RPMI7951 (cell line): ENCODE measurements at regions not wholly inside any gene's neighbourhood (a gene's known extent, or its start where the extent isn't known, plus 50 kb on each side); places are given as distances from the start of the nearest gene placed in this dataset.
"Not testable (repeated sequence)": the region's sequence is repeated elsewhere in the genome, so short reads cannot be mapped to it uniquely, and the experiment has no call there.

Source experiments
- DNase-seq: peaks from one replicate; pipeline ENCODE4 v3.0.0-alpha.2; 2012; ENCODE audit warnings: low read depth

DNA sequence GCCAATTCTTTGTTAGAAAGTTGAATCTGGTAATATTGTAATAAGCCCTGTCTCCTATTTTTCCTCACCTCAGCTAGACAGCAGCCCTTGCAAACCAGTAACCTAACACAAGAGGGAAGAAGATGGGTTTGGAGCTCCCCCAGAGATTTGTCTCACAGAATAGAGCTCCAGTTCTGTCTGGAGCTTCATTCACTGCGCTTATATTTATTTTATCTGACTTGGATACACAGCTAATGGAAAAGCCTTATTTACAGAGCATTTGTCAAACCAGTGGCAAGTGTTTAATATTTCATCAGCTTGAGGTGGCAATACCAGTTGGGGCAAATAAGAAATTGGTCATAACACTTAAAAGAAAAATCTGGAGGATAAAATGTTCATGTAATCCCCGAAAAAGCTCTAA, 1094.0 kb downstream of the FSCB start:
- no peak for DNase-seq

DNA sequence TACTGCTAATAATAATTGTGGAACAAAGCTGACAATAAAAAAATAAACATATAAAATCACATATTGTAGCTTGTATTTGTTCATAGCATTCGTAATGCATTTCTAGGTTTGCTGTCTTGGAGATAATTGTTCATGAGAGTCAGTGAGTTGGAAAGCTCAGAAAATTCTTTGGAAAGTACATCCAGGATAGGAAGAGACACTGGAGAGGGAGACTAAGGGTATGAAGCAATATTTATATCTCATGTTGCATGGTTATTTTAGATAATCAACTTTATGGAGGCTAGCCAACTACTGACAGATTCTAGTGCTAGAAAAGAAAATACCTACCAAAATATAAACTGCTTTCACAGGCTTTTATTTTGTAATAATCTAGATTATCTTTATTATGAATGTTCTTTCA, 1095.2 kb downstream of the FSCB start:
- DNase-seq = no peak

DNA sequence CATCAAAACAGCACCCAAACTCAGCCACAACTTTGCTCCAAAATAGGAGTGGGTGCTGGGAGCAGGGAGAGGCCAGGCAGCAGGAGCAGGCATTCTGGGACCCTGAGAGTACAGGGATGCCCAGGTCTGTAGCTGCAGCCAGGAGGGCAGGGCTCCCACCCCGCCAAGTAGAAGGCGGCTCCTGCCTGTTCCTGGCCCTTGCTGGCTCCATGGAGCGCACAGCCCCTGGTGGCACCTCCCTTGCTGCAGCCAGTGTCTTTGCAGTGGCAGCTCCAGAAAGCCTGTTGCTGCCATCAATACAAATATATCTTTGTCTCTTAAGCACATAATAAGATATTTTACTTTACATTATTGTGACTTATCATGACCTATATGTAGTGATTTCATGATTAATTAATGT, 1096.5 kb downstream of the FSCB start:
- DNase-seq = no peak

DNA sequence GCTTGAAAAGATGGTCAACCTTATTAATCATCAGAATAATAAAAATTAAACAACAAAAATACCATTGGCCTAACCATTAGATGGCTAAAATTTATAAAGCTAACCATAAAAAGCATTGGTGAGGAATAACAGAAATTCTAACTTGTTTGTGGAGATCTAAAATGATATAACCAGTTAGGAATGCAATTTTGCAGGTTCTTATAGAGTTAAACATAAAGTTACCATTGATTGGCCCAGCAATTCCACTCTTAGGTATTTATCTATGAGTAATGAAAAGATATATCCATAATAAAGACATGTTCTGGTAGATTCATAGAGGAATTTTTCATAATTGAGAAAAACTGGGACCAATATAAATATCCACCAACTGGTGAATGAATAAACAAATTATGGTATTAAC, 1098.6 kb downstream of the FSCB start:
- no peak for DNase-seq

DNA sequence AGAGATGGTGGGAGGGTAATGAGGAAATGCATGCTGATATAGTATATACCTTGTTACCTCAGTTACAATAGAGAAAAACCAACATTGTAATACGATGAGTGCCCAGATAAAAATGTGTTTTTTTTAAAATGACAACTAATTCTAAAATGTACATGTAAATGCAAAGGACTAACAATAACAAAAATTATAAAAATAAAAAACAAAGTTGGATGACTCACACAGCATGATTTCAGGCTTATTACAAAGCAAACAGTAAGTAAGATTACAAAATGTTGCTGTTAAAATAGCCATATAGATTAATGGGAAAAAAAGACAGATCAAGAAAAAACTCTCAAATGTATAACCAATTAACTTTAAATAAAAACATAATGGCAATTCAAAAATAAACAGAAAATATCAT, 1099.4 kb downstream of the FSCB start:
- no peak for DNase-seq

DNA sequence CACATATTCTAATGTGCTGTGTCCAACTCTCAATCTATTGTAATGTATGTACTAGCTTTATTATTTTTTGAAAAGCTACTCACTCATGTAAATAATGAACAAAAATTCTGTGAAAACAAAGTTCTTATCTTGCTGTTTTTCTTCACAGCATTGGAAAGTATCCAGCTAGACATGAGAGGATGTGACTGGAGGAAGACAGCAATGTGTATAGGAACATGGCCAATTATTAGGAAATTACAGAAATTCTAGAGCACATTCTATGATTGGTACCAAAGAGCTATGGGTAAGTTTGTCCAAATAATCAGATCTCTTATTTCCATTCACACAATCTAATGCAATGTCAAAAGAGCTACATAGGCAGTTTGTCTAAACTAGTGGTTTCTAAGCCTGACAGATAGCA, 1100.2 kb downstream of the FSCB start:
- DNase-seq = no peak

DNA sequence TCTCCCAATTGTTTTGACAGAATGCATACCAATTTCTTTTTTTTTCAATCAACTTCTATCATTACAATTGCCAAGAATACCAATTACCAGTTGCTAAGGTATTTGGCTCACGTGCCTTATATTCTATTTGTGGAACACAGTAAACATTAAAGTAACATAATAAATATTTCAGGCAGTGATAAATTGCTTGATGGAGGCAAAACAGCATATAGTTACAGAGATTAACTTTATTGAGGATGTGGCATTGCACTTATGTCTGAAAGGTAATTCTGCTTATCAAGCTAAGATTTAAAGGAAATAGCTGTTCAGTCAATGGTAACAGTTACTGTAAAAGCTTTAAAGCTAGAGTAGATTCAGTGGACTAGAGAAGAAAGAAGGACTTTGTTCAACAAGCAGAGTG, 1107.8 kb downstream of the FSCB start:
- DNase-seq = no peak

DNA sequence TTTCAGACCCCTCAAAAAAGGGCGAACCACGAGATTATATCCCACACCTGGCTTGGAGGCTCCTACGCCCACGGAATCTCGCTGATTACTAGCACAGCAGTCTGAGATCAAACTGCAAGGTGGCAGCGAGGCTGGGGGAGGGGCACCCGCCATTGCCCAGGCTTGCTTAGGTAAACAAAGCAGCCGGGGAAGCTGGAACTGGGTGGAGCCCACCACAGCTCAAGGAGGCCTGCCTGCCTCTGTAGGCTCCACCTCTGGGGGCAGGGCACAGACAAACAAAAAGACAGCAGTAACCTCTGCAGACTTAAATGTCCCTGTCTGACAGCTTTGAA, 1136.6 kb downstream of the FSCB start:
- not testable (repeated sequence) for DNase-seq

DNA sequence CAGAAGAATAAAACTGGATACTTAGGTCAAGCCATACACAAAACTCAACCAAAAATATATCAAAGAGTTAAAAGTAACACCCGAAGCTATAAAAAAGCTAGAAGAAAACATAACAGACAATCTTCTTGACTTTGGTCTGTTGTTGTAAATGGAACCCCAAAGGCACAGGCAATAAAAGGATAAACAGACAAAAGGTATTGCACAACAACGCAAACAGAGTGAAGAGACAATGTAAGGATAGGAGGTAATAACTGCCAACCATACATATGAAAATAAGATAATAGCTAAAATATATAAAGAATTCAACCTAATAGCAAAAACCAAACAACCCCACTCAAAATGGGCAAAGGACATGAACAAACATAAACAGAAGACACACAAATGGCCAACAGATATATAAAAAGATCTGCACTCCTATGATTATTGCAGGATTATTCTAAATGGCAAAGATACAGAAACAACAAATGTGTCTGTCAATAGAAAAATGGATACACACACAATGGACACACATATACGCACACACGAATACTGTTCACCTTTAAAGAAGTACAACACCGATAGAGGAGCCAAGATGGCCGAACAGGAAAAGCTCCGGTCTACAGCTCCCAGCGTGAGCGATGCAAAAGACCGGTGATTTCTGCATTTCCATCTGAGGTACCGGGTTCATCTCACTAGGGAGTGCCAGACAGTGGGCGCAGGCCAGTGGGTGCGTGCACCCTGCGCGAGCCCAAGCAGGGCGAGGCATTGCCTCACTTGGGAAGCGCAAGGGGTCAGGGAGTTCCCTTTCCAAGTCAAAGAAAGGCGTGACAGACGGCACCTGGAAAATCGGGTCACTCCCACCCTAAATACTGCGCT, 1137.1 kb downstream of the FSCB start:
- DNase-seq = no peak

DNA sequence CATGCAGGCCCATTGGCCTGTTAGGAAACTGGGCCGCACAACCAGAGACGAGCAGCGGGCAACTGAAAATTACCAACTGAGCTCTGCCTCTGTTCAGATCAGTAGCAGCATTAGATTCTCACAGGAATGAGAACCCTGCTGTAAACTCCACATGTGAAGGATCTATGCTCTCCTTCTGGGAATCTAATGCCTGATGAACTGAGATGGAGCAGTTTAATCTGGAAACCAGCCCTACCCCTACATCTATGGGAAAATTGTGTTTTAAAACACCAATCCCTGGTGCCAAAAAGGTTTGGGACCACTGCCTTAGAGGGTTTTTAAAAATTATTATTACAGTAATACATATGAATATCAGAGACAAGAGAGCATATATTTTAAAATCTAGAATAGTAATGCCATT, 1144.5 kb downstream of the FSCB start:
- no peak for DNase-seq

DNA sequence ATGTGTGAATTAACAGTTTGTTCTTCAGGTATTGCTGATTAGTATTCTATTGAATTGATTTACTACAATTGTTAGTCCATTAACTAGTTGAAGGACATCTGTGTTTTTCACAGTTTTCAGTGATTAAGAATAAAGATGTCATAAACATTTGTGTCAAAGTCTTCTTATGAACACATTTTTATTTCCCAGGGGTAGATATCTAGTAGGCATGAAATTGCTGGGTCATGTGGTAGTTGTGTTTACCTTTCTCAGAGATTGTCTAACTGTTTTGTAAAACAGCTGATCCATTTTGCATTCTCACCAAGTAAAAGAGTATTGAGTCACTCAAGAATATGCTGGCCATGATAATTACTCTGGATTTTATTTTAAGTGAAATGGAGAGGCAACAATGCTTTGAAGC, 1145.3 kb downstream of the FSCB start:
- DNase-seq = no peak

DNA sequence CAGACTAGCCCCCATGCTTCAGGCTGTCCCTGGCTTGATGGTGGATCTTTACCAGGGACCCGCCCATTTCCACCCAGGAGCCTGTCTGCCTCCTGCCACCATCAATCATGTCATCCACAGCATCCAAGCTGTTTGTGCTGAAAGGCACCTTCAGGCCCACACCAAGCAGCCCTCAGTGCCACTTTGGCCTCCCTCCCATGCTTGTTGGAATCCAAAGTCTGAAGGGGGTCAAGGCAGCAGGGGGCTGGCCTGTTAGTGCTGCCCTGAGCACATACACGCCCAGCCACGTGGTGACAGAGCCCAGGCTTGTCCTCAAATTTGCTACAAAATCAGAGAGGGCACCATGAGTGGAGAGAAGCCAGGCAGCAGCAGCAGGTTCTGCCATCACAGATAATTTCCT, 1146.8 kb downstream of the FSCB start:
- no peak for DNase-seq

DNA sequence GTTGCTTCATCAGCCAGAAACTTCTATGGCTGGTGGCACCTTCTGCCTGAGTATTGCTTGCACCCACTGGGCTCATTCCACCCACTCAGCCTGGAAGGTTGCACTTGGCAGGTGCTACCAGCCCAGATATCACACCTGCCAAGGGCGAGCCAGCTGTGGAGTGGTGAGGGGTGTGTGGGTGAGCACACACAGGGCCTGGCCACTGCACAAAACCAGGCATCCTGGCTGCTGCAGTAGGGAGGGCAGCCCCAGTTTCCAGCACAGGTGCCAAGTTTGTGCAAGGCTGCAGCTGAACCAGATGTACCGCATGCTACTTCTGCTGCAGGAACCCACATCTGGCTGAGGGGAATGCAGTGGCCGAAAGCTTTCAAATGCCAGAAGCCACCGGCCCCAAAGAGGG, 1147.8 kb downstream of the FSCB start:
- no peak for DNase-seq

DNA sequence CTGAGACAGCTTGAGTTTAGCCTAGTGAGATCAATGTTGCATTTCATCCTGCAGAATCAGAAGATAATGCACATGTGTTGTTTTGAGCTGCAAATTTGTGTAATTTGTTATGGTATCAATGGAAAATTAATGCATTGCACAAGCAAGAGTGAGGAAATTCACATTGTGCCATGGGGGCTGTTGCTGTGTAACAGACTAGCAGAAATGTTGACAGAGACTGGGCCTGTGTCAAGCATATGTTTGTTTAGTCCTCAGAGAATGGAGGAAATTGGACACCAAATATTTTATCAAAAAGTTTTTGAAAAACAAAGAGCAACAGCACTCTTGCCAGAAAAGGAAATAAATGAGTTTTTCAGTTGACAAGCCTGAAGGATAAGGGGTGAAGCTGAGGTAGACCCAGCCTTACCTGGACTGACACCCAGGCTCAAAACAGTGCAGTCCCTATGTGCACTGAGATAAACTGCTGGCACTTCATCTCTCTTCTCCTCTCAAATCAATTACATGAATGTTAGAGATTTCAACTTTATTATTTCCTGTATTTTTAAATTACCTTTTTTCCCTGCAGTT, 1150.0 kb downstream of the FSCB start:
- no peak for DNase-seq

DNA sequence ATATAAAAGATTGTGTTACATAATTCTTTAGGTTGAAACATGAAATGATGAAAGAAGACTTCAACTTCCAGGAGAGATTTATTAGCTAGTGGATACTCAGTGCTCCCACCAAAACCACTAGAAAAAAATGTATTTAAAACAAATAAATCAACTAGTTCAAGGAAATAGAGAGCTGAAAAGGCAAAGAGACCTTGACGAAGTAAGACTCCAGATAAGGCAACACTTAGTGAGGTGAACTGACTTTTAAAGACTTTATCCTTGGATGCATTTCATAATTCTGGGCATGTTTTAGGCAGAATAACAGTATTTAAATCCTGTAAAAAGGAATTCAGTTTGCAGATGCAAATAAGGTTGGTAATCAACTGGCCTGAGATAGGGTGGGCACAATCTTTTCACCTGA, 1150.7 kb downstream of the FSCB start:
- no peak for DNase-seq

DNA sequence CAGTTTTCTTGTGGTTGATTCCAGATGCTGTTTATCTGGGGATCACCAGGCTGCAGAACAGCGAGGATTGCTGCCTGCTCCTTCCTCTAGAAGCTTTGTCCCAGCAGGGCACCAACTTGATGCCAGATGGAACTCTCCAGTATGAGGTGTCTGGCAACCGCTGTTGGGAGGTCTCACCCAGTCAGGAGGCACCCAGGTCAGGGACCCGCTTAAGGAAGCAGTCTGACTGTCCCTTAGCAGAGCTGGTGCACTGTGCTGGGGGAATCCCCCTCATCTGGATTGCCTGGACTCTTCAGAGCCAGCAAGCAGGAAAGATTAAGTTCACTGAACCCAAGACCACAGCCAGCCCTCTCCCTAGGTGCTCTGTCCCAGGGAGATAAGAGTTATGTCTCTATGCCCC, 1165.2 kb downstream of the FSCB start:
- no peak for DNase-seq

DNA sequence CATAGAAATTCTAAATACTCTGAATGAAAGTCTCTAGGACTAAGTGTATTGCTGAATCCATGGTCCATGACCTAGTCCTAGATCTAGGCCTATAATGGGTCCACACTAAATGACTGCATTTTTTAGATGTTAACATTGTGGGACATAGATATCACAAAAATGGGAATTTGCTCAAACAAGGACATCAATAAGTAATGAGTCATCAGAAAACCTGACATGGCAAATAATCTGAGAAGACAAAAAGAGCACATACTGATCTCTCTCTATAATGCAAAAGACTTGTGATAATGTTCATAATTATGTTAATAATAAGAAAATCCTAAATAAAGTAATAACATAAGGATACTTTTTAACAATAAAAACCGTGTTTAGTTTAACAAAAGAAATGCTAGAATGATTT, 1168.4 kb downstream of the FSCB start:
- DNase-seq = no peak

DNA sequence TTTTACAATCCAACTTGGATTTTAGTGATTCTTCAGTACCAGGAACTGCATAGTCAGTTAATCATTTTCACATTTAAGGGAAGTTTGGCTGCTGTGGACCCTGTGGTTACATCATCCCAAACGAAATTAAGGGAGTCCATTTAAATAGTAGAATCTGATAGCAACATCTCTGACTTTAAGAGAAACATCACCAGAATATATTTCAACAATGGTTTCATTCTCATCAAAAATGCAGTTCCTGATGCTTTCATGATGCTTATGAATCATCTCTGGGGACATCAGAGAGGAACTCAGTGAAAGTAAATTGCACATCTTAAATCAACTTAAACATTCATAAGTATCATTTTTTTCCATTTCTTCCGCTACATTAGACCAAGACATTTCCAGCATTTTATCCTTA, 1170.7 kb downstream of the FSCB start:
- no peak for DNase-seq

DNA sequence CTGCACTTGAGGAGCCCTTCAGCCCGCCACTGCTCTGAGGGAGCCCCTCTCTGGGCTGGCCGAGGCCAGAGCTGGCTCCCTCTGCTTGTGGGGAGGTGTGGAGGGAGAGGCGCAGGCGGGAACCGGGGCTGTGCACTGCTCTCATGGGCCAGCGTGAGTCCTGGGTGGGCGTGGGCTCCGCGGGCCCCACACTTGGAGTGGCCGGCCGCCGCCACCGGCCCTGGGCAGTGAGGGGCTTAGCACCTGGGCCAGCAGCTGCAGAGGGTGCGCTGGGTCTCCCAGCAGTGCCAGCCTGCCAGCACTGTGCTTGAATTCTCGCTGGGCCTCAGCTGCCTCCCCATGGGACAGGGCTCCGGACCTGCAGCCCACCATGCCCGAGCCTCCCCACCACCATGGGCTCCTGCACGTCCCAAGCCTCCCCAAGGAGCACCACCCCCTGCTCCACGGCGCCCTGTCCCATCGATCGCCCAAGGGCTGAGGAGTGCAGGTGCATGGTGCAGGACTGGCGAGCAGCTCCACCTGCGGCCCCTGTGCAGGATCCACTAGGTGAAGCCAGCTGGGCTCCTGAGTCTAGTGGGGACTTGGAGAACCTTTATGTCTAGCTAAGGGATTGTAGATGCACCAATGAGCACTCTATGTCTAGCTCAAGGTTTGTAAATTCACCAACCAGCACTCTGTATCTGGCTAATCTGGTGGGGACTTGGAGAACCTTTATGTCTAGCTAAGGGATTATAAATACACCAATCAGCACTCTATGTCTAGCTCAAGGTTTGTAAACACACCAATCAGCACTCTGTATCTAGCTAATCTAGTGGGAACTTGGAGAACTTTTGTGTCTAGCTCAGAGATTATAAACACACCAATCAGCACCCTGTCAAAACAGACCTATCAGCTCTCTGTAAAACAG, 1180.3 kb downstream of the FSCB start:
- not testable (repeated sequence) for DNase-seq

DNA sequence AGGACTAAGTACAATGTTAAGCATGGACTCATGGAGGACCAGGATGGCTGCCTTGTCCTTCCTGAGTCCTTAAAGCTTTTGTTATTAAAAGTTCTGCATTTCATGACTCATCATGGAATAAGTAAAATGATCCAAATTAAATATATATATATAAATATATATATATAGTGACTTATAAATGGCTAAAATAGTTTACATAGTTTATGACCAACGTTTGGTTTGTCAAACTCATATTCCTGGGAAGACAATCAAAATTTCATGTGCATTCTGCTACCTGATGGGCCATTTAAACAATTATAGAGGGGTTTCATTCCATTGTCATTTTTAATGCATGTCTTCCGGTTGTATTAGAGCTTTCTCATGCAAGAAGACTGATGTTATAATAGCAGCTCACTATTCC, 1190.7 kb downstream of the FSCB start:
- DNase-seq = no peak

DNA sequence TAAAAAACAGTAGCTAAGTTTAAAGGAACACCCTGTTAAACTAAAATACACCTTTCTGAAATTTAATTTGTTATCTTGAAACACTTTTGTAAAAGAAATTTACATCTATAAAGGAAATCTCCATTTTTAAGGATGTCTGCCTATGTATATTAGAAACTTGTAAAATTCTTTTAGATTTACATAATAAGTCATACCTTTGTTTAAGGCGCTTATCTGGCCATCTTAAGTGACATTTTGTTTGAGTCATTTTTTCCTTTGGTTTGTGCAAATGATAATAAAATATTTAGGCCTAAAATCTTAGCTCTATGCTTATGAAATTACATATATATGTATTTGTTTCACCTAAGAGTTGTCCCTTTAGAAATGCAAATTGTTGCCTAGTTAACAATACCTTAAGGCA, 1193.4 kb downstream of the FSCB start:
- no peak for DNase-seq

DNA sequence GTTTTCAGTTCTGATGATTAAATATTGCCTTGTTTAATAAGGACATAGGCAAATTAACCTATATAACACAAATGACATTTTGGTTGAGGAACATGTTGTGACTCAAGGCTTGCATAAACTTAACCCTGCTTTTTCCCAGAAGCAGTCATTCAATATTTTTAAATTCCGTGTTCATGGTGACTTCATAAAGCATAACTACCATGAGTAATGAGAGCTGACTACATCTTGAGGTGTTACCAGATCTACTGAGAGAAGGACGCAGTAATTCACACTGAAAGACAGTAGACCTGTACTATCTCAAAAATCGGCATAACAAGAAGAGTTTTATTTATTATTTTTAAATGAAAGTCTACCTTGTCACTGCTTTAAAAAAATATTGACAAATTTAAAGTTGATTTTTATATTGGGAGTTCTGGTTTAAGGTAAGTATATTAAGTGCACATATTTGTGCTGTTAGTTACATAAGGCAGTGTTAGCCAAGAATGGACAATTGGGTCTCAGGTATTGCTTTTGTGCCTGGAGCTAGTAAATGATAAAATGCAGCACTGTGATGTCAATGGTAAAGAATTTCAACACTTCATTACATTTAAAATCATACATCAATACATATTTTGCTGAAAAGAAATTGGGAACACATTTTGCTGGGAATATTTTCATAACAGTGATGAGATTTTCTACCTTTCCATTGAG, 1198.5 kb downstream of the FSCB start:
- DNase-seq = no peak
